ENCODE measurements at regions not wholly inside any gene's neighbourhood (a gene's known extent, or its start where the extent isn't known, plus 50 kb on each side); places are given as distances from the start of the nearest gene placed in this dataset.

- H3K36me3 ChIP-seq (ENCODE audit: control insufficient read depth, insufficient read depth, low read length): no peaks in the 10 kb centered on the region
- no peak overlapping the region for H3K4me3 ChIP-seq (ENCODE audit: low read depth, low read length)
- no peaks in the 10 kb centered on the region for H3K27me3 ChIP-seq (ENCODE audit: control insufficient read depth, insufficient read depth, low read length)
- peaks cover 2% of the 10 kb centered on the region for H3K4me1 ChIP-seq (ENCODE audit: control insufficient read depth, insufficient read depth, low read length)
- H3K9ac ChIP-seq (ENCODE audit: low read depth, low read length): no peak overlapping the region
- no peaks in the 10 kb centered on the region for H3K9me3 ChIP-seq (ENCODE audit: control insufficient read depth, insufficient read depth, low read length)
Measured at GRCh38 chr6:139594333-139594965, 220.0 kb upstream of the CITED2 start.

GRCh38 chr6:139593081-139593480 lies 218.6 kb upstream of the CITED2 start:
- Histone ChIP-seq H3K27me3 (ENCODE audit: control insufficient read depth, insufficient read depth, low read length) (no peaks in the 10 kb centered on the region), H3K9me3 (ENCODE audit: control insufficient read depth, insufficient read depth, low read length) (no peaks in the 10 kb centered on the region), H3K4me3 (ENCODE audit: low read depth, low read length) (no peak overlapping the region), H3K36me3 (ENCODE audit: control insufficient read depth, insufficient read depth, low read length) (no peaks in the 10 kb centered on the region), H3K4me1 (ENCODE audit: control insufficient read depth, insufficient read depth, low read length) (peaks cover 2% of the 10 kb centered on the region), H3K9ac (ENCODE audit: low read depth, low read length) (no peak overlapping the region)

DNA sequence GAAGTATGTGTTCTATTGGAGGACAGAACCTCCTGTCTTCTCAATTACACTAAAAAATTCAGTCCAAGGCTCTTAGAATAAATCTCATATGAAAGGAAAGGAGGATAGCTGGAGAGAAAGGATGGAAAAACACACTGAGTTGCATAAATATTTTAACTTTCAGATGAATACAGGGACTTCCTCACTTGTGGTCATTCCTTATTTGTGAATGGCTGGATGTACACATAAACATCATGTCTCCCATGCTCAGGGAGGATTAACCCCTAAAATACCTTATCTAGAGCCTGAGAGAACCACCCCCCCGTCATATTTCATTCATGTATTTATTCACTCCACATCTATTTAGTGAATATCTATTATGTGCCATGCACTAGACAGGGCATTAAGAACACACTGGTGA lies 217.6 kb upstream of the CITED2 start:
- no peak overlapping the region for H3K4me3 ChIP-seq (ENCODE audit: low read depth, low read length)
- peaks cover 2% of the 10 kb centered on the region for H3K4me1 ChIP-seq (ENCODE audit: control insufficient read depth, insufficient read depth, low read length)
- H3K36me3 ChIP-seq (ENCODE audit: control insufficient read depth, insufficient read depth, low read length): no peaks in the 10 kb centered on the region
- no peaks in the 10 kb centered on the region for H3K9me3 ChIP-seq (ENCODE audit: control insufficient read depth, insufficient read depth, low read length)
- no peaks in the 10 kb centered on the region for H3K27me3 ChIP-seq (ENCODE audit: control insufficient read depth, insufficient read depth, low read length)
- no peak overlapping the region for H3K9ac ChIP-seq (ENCODE audit: low read depth, low read length)

- peaks cover 2% of the 10 kb centered on the region for H3K4me1 ChIP-seq (ENCODE audit: control insufficient read depth, insufficient read depth, low read length)
Measured at GRCh38 chr6:139591075-139591865, 216.8 kb upstream of the CITED2 start.

DNA sequence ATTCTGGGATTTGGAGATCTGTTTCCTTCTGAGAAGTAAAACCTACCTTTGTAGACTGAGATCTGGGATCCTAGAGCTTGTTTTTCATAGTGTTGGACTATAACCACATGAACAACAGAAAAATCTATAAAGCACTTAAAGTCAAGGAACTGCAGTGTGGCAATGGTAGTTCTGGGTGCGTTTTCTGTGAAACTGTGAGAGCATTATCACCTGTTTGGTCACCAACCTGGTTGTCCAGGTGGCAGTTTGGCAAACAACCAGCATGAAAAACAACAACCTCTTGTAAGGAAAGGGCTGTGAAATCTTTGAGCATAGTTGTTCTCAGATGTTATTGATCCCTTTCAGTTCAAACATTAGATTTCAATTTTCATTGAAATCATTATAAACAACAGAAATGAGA lies 215.8 kb upstream of the CITED2 start:
- peaks cover under 1% of the 10 kb centered on the region for H3K4me1 ChIP-seq (ENCODE audit: control insufficient read depth, insufficient read depth, low read length)
- H3K9ac ChIP-seq (ENCODE audit: low read depth, low read length): no peak overlapping the region
- no peaks in the 10 kb centered on the region for H3K36me3 ChIP-seq (ENCODE audit: control insufficient read depth, insufficient read depth, low read length)
- H3K4me3 ChIP-seq (ENCODE audit: low read depth, low read length): no peak overlapping the region
- no peaks in the 10 kb centered on the region for H3K27me3 ChIP-seq (ENCODE audit: control insufficient read depth, insufficient read depth, low read length)
- no peaks in the 10 kb centered on the region for H3K9me3 ChIP-seq (ENCODE audit: control insufficient read depth, insufficient read depth, low read length)

More at GRCh38 chr6:139591075-139591865, 216.8 kb upstream of the CITED2 start:
- Histone ChIP-seq H3K9me3 (ENCODE audit: control insufficient read depth, insufficient read depth, low read length) (no peaks in the 10 kb centered on the region), H3K27me3 (ENCODE audit: control insufficient read depth, insufficient read depth, low read length) (no peaks in the 10 kb centered on the region), H3K36me3 (ENCODE audit: control insufficient read depth, insufficient read depth, low read length) (no peaks in the 10 kb centered on the region), H3K9ac (ENCODE audit: low read depth, low read length) (no peak overlapping the region), H3K4me3 (ENCODE audit: low read depth, low read length) (no peak overlapping the region)

DNA sequence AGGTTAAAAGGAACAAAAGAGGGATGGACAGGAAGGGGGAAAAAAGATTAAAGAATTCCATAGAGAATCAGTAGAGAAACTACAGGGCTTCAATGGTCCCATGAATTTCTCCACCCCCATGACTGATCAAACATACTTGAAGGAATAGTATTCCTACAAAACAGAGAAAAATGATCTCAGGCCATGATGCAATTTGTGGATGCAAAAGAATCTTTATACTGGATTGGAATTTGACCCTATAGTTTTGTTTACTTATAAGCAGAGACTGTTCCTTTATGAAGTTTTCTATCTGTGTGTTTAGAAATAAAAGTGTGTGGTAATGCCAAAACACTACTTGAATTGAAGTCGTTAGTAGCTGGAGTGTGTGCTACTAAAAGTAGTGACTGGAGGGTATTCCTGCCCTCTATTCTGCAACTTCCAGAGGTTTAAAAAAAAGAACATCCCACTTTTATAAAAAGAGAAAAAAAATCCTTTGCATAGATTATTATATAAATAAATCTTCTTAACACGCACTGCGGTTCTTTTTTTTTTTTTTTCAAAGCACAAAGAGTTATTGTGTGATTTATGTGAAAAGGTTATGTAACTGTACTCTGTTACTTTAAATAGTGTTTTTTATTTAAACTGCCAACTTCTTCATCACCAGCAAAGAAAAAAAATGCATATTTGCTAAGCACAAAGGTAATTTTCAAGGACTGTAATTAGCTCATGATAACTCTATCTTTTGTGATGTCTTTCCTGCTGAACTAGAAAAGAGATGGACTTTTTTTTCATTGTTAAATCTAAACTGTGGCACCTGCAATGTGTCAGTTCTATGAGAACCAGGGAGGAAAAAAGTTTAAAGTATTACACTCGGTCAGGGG lies 214.5 kb upstream of the CITED2 start:
- no peak overlapping the region for H3K4me3 ChIP-seq (ENCODE audit: low read depth, low read length)
- H3K27me3 ChIP-seq (ENCODE audit: control insufficient read depth, insufficient read depth, low read length): no peaks in the 10 kb centered on the region
- no peaks in the 10 kb centered on the region for H3K36me3 ChIP-seq (ENCODE audit: control insufficient read depth, insufficient read depth, low read length)
- H3K9ac ChIP-seq (ENCODE audit: low read depth, low read length): no peak overlapping the region
- H3K9me3 ChIP-seq (ENCODE audit: control insufficient read depth, insufficient read depth, low read length): no peaks in the 10 kb centered on the region
- H3K4me1 ChIP-seq (ENCODE audit: control insufficient read depth, insufficient read depth, low read length): no peaks in the 10 kb centered on the region

DNA sequence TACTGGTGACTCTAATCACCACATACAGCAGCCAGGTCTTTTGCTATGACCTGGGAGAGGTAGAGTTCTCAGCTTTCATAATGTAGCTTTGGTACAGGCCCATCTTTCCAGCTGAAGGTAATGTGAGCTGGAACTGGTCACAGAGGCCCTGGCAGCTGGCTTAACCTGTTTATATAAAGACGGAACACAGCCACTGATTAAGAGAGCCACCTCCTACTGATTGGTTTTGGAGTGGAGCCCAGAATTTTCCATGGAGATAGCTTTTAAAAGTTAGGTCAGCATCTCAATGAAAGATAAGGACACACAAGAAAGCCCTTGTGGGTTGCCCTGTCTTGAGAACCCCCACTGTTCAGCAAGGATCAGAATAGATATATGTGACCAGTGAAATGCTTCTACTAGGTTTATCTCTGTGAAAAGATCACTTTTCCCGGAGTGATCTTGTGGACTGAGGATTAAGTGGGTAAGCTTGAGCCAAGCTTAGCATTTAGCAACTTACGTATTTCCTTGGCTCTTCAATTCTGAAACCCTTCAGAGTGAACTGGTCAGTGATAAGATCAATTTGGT lies 213.7 kb upstream of the CITED2 start:
- H3K4me3 ChIP-seq (ENCODE audit: low read depth, low read length): no peak overlapping the region
- no peaks in the 10 kb centered on the region for H3K9me3 ChIP-seq (ENCODE audit: control insufficient read depth, insufficient read depth, low read length)
- H3K4me1 ChIP-seq (ENCODE audit: control insufficient read depth, insufficient read depth, low read length): no peaks in the 10 kb centered on the region
- H3K36me3 ChIP-seq (ENCODE audit: control insufficient read depth, insufficient read depth, low read length): no peaks in the 10 kb centered on the region
- no peaks in the 10 kb centered on the region for H3K27me3 ChIP-seq (ENCODE audit: control insufficient read depth, insufficient read depth, low read length)
- no peak overlapping the region for H3K9ac ChIP-seq (ENCODE audit: low read depth, low read length)

- Histone ChIP-seq H3K9ac (ENCODE audit: low read depth, low read length) (no peak overlapping the region), H3K36me3 (ENCODE audit: control insufficient read depth, insufficient read depth, low read length) (no peaks in the 10 kb centered on the region), H3K4me1 (ENCODE audit: control insufficient read depth, insufficient read depth, low read length) (no peaks in the 10 kb centered on the region), H3K9me3 (ENCODE audit: control insufficient read depth, insufficient read depth, low read length) (no peaks in the 10 kb centered on the region), H3K4me3 (ENCODE audit: low read depth, low read length) (no peak overlapping the region), H3K27me3 (ENCODE audit: control insufficient read depth, insufficient read depth, low read length) (no peaks in the 10 kb centered on the region)
Measured at GRCh38 chr6:139587469-139587868, 213.0 kb upstream of the CITED2 start.

DNA sequence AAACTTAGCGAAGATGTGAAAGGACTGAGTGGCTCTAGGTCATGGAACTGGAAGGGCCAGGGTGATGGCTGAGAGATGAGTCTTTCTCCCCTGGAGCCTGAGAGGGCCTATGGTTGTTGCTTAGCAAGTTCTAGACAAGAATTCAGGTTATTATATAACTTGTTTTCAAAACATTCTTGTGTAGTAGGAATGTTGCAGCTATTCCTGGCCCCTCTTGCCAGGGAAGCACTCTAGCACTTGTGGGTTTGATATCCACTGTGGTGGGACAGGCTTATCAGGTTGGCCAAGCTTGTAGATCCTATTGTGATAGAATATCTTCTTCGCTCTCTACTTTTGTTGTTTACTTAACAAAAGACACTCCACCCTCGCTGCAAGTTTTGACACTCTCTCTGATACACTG lies 211.8 kb upstream of the CITED2 start:
- Histone ChIP-seq H3K4me1 (ENCODE audit: control insufficient read depth, insufficient read depth, low read length) (no peaks in the 10 kb centered on the region), H3K9ac (ENCODE audit: low read depth, low read length) (no peak overlapping the region), H3K4me3 (ENCODE audit: low read depth, low read length) (no peak overlapping the region), H3K36me3 (ENCODE audit: control insufficient read depth, insufficient read depth, low read length) (no peaks in the 10 kb centered on the region), H3K27me3 (ENCODE audit: control insufficient read depth, insufficient read depth, low read length) (no peaks in the 10 kb centered on the region), H3K9me3 (ENCODE audit: control insufficient read depth, insufficient read depth, low read length) (no peaks in the 10 kb centered on the region)

DNA sequence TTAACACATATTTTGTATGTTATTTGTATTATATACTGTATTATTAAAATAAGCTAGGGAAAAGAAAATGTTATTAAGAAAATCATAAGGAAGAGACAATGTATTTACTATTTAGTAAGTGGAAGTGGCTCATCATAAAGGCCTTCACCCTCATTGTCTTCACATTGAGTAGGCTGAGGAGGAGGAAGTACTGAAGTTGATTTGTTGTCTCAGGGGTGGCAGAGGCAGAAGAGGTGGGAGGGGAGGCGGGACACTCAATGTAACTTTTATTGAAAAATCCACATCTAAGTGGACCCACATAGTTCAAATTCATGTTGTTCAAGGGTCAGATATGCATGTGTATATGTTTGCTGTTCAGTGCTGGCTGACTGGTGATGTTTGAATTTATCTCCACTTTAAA lies 210.2 kb upstream of the CITED2 start:
- no peak overlapping the region for H3K9ac ChIP-seq (ENCODE audit: low read depth, low read length)
- no peaks in the 10 kb centered on the region for H3K36me3 ChIP-seq (ENCODE audit: control insufficient read depth, insufficient read depth, low read length)
- no peak overlapping the region for H3K4me3 ChIP-seq (ENCODE audit: low read depth, low read length)
- no peaks in the 10 kb centered on the region for H3K9me3 ChIP-seq (ENCODE audit: control insufficient read depth, insufficient read depth, low read length)
- H3K27me3 ChIP-seq (ENCODE audit: control insufficient read depth, insufficient read depth, low read length): no peaks in the 10 kb centered on the region
- no peaks in the 10 kb centered on the region for H3K4me1 ChIP-seq (ENCODE audit: control insufficient read depth, insufficient read depth, low read length)

GRCh38 chr6:139583420-139583819 lies 209.0 kb upstream of the CITED2 start:
- no peaks in the 10 kb centered on the region for H3K9me3 ChIP-seq (ENCODE audit: control insufficient read depth, insufficient read depth, low read length)
- H3K27me3 ChIP-seq (ENCODE audit: control insufficient read depth, insufficient read depth, low read length): no peaks in the 10 kb centered on the region
- H3K4me1 ChIP-seq (ENCODE audit: control insufficient read depth, insufficient read depth, low read length): no peaks in the 10 kb centered on the region
- no peaks in the 10 kb centered on the region for H3K36me3 ChIP-seq (ENCODE audit: control insufficient read depth, insufficient read depth, low read length)
- no peak overlapping the region for H3K4me3 ChIP-seq (ENCODE audit: low read depth, low read length)
- no peak overlapping the region for H3K9ac ChIP-seq (ENCODE audit: low read depth, low read length)
